ENCODE measurements at regions not wholly inside any gene's neighbourhood (a gene's known extent, or its start where the extent isn't known, plus 50 kb on each side); places are given as distances from the start of the nearest gene placed in this dataset.

DNA sequence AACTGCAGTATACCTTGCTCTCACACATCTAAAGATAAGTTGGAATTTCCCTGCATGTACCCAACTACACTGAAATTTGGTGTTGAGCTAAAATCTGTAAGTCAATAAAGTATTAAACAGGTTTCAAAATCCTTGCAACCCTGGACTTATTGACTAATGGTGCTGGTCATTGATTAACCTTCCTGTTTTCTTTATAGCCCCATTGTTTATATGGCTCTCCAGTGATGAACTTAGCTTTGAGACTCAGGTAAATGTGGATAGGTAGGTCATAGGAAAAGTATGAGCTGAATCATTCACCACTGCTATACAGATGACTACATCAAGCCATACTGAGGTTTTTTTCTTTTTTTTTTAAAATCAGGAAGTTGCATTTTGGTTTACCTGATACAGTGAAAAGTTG lies 132.7 kb downstream of the FAT3 start:
- no peaks in the 10 kb centered on the region for H3K9me3 ChIP-seq (ENCODE audit: control insufficient read depth, insufficient read depth, low read length)
- H3K4me3 ChIP-seq (ENCODE audit: low read depth, low read length), result no peak overlapping the region
- no peak overlapping the region for H3K27ac ChIP-seq (ENCODE audit: low read depth, low read length)
- TF ChIP-seq, protein P1, sequence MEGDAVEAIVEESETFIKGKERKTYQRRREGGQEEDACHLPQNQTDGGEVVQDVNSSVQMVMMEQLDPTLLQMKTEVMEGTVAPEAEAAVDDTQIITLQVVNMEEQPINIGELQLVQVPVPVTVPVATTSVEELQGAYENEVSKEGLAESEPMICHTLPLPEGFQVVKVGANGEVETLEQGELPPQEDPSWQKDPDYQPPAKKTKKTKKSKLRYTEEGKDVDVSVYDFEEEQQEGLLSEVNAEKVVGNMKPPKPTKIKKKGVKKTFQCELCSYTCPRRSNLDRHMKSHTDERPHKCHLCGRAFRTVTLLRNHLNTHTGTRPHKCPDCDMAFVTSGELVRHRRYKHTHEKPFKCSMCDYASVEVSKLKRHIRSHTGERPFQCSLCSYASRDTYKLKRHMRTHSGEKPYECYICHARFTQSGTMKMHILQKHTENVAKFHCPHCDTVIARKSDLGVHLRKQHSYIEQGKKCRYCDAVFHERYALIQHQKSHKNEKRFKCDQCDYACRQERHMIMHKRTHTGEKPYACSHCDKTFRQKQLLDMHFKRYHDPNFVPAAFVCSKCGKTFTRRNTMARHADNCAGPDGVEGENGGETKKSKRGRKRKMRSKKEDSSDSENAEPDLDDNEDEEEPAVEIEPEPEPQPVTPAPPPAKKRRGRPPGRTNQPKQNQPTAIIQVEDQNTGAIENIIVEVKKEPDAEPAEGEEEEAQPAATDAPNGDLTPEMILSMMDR (IDR thresholded peaks at IDR 0.05; ENCODE audit: low read depth, low read length), result no peak
- DNase-seq (ENCODE audit: low read depth, low spot score), result no peak
- no peaks in the 10 kb centered on the region for H3K27me3 ChIP-seq (ENCODE audit: control insufficient read depth, insufficient read depth, low read length)
- CTCF ChIA-PET, result no interaction called here
- POLR2A ChIA-PET, result no interaction called here

- no peak for DNase-seq (ENCODE audit: low read depth, low spot score)
- Histone ChIP-seq H3K27ac (ENCODE audit: low read depth, low read length) (no peak overlapping the region), H3K27me3 (ENCODE audit: control insufficient read depth, insufficient read depth, low read length) (no peaks in the 10 kb centered on the region), H3K4me3 (ENCODE audit: low read depth, low read length) (no peak overlapping the region), H3K9me3 (ENCODE audit: control insufficient read depth, insufficient read depth, low read length) (no peaks in the 10 kb centered on the region)
- ChIA-PET CTCF (no interaction called here), POLR2A (no interaction called here)
- TF ChIP-seq, protein P1 (IDR thresholded peaks at IDR 0.05; ENCODE audit: low read depth, low read length), result no peak
These were observed 133.2 kb downstream of the FAT3 start for GRCh38 chr11:92357841-92358240.

- no peak for DNase-seq (ENCODE audit: low read depth, low spot score)
- Histone ChIP-seq H3K27me3 (ENCODE audit: control insufficient read depth, insufficient read depth, low read length) (no peaks in the 10 kb centered on the region), H3K4me3 (ENCODE audit: low read depth, low read length) (no peak overlapping the region), H3K9me3 (ENCODE audit: control insufficient read depth, insufficient read depth, low read length) (no peaks in the 10 kb centered on the region), H3K27ac (ENCODE audit: low read depth, low read length) (no peak overlapping the region)
- ChIA-PET CTCF (no interaction called here), POLR2A (no interaction called here)
- TF ChIP-seq, protein P1 (IDR thresholded peaks at IDR 0.05; ENCODE audit: low read depth, low read length), result no peak
These were observed 136.9 kb downstream of the FAT3 start for GRCh38 chr11:92361551-92361950.

GRCh38 chr11:92362989-92363388 lies 138.4 kb downstream of the FAT3 start:
- DNase-seq (ENCODE audit: low read depth, low spot score), result no peak
- H3K27me3 ChIP-seq (ENCODE audit: control insufficient read depth, insufficient read depth, low read length), result no peaks in the 10 kb centered on the region
- H3K27ac ChIP-seq (ENCODE audit: low read depth, low read length), result no peak overlapping the region
- no peaks in the 10 kb centered on the region for H3K9me3 ChIP-seq (ENCODE audit: control insufficient read depth, insufficient read depth, low read length)
- ChIA-PET POLR2A (no interaction called here), CTCF (no interaction called here)
- H3K4me3 ChIP-seq (ENCODE audit: low read depth, low read length), result no peak overlapping the region
- TF ChIP-seq, protein P1 (IDR thresholded peaks at IDR 0.05; ENCODE audit: low read depth, low read length), result no peak

GRCh38 chr11:92364177-92364576 lies 139.6 kb downstream of the FAT3 start:
- ChIA-PET POLR2A (no interaction called here), CTCF (no interaction called here)
- Histone ChIP-seq H3K4me3 (ENCODE audit: low read depth, low read length) (no peak overlapping the region), H3K9me3 (ENCODE audit: control insufficient read depth, insufficient read depth, low read length) (no peaks in the 10 kb centered on the region), H3K27ac (ENCODE audit: low read depth, low read length) (no peak overlapping the region), H3K27me3 (ENCODE audit: control insufficient read depth, insufficient read depth, low read length) (no peaks in the 10 kb centered on the region)
- no peak for DNase-seq (ENCODE audit: low read depth, low spot score)
- TF ChIP-seq, protein P1 (IDR thresholded peaks at IDR 0.05; ENCODE audit: low read depth, low read length), result no peak

Data from AG04450 (cell line).